ENCODE measurements at regions not wholly inside any gene's neighbourhood (a gene's known extent, or its start where the extent isn't known, plus 50 kb on each side); places are given as distances from the start of the nearest gene placed in this dataset.

DNA sequence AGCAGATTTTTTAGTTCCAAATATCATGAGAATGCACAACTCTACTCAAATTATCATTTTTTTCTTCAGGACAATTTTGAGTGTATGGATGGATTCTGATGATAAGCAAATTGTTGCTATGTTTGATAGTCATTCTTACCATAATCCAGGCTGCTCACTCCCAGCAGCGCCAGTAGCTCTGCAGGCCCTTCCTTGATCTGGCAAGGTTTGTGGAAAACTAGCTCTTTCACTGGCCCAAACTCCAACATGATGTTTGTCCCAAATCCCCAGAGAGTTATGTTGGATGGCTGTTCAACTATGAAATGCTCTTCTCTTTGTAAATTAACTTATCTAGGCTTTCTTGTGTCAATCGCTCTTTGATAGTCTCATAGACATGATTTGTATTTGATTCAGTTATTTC lies 933.7 kb downstream of the DNAJB9 start:
- FAIRE-seq (no peak), DNase-seq (ENCODE audit: insufficient read length, low spot score) (no peak)
- TF ChIP-seq PAX5 (IDR thresholded peaks at IDR 0.05; ENCODE audit: insufficient read depth, low read length, severe bottlenecking) = no peak
- no peak for TF ChIP-seq POU2F2 (IDR thresholded peaks at IDR 0.05; ENCODE audit: low read depth, low read length)
- TF ChIP-seq TAF1 (IDR thresholded peaks at IDR 0.05; ENCODE audit: low read depth, low read length) = no peak
- TF ChIP-seq SPI1 (IDR thresholded peaks at IDR 0.05; ENCODE audit: low read depth, low read length) = no peak
- TF ChIP-seq POLR2AphosphoS5 (IDR thresholded peaks at IDR 0.05; ENCODE audit: low read depth, low read length) = no peak
- no peak for TF ChIP-seq POLR2A (IDR thresholded peaks at IDR 0.05; ENCODE audit: low read depth, low read length)

DNA sequence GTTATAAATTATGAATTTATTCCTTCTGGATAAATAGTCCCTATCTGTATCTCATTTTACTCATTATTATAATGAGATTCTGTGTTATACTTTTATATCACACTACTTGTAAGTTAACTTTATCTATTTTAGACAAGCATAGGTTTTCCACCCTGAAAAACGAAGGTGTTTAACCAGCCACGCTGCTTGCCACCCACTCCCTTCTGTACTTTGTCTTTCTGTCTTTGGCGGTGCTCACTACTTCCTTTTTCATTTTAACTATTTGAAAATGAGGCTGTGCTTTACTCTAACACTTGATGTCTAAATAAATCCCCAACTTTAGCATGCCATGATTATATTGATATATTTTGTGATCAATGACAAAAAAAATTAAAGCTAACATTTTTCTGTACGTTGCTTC lies 952.9 kb downstream of the DNAJB9 start:
- DNase-seq (ENCODE audit: insufficient read length, low spot score) = no peak
- TF ChIP-seq TAF1 (IDR thresholded peaks at IDR 0.05; ENCODE audit: low read depth, low read length) = no peak
- TF ChIP-seq PAX5 (IDR thresholded peaks at IDR 0.05; ENCODE audit: insufficient read depth, low read length, severe bottlenecking) = no peak
- no peak for TF ChIP-seq SPI1 (IDR thresholded peaks at IDR 0.05; ENCODE audit: low read depth, low read length)
- no peak for TF ChIP-seq POU2F2 (IDR thresholded peaks at IDR 0.05; ENCODE audit: low read depth, low read length)
- TF ChIP-seq POLR2AphosphoS5 (IDR thresholded peaks at IDR 0.05; ENCODE audit: low read depth, low read length) = no peak
- no peak for TF ChIP-seq POLR2A (IDR thresholded peaks at IDR 0.05; ENCODE audit: low read depth, low read length)
- FAIRE-seq = no peak

DNA sequence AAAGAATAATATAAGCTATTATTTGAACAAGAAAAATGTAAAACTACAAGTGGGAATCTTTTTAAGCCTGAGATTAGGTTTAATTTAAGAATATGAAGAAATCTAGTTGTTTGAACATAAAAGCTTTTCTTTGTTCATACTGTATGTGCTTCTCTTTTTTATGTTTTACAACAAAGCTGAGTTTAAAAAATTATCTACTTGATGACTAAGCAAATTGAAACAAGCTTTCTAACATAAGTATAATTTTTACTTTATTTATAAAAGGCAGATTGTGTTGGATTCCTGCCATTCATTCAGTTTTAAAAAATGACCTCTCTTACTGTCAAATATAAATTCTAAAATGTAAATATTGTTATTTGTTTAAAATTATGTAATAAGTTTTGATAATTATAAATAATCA lies 958.2 kb downstream of the DNAJB9 start:
- TF ChIP-seq POU2F2 (IDR thresholded peaks at IDR 0.05; ENCODE audit: low read depth, low read length) (no peak), POLR2AphosphoS5 (IDR thresholded peaks at IDR 0.05; ENCODE audit: low read depth, low read length) (no peak), TAF1 (IDR thresholded peaks at IDR 0.05; ENCODE audit: low read depth, low read length) (no peak), POLR2A (IDR thresholded peaks at IDR 0.05; ENCODE audit: low read depth, low read length) (no peak), SPI1 (IDR thresholded peaks at IDR 0.05; ENCODE audit: low read depth, low read length) (no peak), PAX5 (IDR thresholded peaks at IDR 0.05; ENCODE audit: insufficient read depth, low read length, severe bottlenecking) (no peak)
- no peak for DNase-seq (ENCODE audit: insufficient read length, low spot score)
- FAIRE-seq = no peak

DNA sequence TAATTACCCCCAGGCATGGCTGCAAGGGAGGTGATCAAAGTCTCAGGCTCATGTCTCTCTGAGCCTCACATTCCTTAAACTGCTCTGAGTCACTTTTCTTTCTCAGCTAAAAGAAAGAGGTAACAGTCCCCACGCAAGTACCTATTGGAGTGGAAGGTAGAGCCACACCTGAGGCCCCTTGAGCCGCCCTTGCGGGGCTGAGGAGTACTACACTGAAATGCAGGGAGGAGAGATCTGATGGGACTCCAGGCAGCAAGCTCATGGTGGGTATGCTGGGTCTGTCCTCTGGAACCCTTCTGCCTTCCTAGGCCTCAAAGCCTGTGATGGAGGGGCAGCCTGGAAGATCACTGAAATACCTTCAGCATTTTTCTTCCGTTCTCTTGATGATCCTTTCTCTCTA lies 960.0 kb downstream of the DNAJB9 start:
- DNase-seq (ENCODE audit: insufficient read length, low spot score) = no peak
- FAIRE-seq = no peak
- TF ChIP-seq SPI1 (IDR thresholded peaks at IDR 0.05; ENCODE audit: low read depth, low read length) (no peak), PAX5 (IDR thresholded peaks at IDR 0.05; ENCODE audit: insufficient read depth, low read length, severe bottlenecking) (no peak), POU2F2 (IDR thresholded peaks at IDR 0.05; ENCODE audit: low read depth, low read length) (no peak), POLR2A (IDR thresholded peaks at IDR 0.05; ENCODE audit: low read depth, low read length) (no peak), POLR2AphosphoS5 (IDR thresholded peaks at IDR 0.05; ENCODE audit: low read depth, low read length) (no peak)

DNA sequence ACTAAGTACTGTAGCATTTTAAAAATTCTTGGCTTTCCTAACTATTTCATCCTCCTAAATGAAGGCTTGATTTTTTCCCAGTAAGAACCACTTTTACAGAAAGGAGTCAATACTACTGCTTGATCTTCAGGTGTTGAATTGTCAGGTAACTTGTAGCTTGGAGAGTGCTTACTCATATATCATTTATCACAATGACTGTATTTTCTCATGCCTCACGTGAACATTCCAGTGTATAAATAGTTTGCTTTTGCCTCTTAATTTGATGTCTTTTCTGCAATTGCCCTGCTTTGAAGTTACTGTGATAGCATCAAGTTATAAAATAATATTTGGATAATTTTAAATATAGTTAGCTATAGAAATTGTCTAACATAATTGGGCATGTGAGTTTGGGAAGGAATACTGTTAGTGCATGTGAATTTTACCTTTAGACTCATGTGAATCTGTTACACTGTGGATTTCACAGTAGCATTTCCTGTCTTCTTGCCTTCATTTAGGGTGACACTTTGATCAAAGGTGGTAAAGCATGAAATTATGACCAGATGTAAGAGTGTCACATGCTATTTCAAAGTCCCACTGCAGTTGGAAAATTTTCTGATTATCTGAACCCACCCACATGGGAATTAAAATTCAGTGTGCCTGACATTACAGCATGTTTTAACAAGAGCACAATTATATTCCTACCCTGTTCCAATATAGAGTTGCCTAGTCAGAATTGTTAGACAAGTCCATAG lies 962.8 kb downstream of the DNAJB9 start:
- FAIRE-seq = no peak
- no peak for DNase-seq (ENCODE audit: insufficient read length, low spot score)
- TF ChIP-seq PAX5 (IDR thresholded peaks at IDR 0.05; ENCODE audit: insufficient read depth, low read length, severe bottlenecking) = no peak

DNA sequence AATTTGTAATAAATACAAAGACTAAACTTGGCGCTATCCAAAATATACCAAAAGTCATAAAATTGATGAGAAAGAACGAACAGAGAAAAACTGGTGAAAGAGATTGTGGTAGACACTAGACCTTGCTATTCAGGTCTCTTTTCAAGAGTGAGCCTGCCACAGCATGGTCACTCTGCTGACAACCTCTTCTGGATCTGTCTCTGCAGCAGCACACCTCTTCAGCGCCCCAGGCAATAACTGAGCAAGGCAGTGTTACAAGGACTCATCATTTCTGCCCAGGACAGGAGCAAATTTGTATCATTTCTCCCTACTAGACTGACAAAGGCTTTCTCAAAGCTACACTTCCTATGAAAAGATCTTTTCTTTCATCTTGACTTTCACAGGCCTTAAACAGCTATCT lies 976.0 kb downstream of the DNAJB9 start:
- no peak for FAIRE-seq
- DNase-seq (ENCODE audit: insufficient read length, low spot score) = no peak

DNA sequence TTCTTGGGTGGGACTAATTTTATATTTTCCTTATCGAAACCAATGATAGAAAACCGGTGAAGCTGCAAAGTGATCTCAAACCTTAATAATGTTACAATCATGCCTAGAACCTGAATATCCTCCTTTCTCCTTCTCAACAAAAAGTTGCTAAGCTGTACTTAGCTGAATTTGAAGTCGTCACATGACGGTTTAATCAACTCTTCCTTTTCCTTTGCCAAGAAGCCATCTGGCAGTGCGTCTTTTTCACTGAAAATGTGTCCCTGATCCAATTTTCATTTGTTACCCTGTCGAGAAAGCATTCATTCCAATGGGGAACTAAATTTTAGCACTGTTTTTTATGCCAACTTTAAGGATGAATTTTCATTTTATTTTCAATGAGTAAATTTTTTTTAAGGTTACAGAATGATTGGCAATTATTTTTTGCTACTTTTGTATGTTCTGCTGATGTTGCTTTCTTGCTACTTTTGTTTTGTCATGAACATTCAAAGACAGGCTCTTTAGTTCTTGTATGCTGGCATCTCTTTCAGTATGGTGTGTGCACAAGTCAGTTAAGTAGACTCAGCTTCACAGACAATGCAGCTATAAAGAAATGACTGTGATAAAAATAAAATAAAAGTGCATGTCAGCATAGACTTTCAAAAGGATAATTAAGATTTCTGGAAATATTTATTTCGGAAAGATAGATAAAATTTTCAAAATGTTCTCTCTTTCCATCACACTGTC lies 980.0 kb downstream of the DNAJB9 start:
- FAIRE-seq (no peak), DNase-seq (ENCODE audit: insufficient read length, low spot score) (no peak)
- TF ChIP-seq SPI1 (IDR thresholded peaks at IDR 0.05; ENCODE audit: low read depth, low read length) = no peak
- no peak for TF ChIP-seq POLR2AphosphoS5 (IDR thresholded peaks at IDR 0.05; ENCODE audit: low read depth, low read length)
- TF ChIP-seq PAX5 (IDR thresholded peaks at IDR 0.05; ENCODE audit: insufficient read depth, low read length, severe bottlenecking) = no peak
- TF ChIP-seq POU2F2 (IDR thresholded peaks at IDR 0.05; ENCODE audit: low read depth, low read length) = no peak
- TF ChIP-seq TAF1 (IDR thresholded peaks at IDR 0.05; ENCODE audit: low read depth, low read length) = no peak
- TF ChIP-seq POLR2A (IDR thresholded peaks at IDR 0.05; ENCODE audit: low read depth, low read length) = no peak

More for the DNA sequence above, 976.0 kb downstream of the DNAJB9 start:
- TF ChIP-seq SPI1 (IDR thresholded peaks at IDR 0.05; ENCODE audit: low read depth, low read length) (no peak), POU2F2 (IDR thresholded peaks at IDR 0.05; ENCODE audit: low read depth, low read length) (no peak), POLR2AphosphoS5 (IDR thresholded peaks at IDR 0.05; ENCODE audit: low read depth, low read length) (no peak), PAX5 (IDR thresholded peaks at IDR 0.05; ENCODE audit: insufficient read depth, low read length, severe bottlenecking) (no peak), POLR2A (IDR thresholded peaks at IDR 0.05; ENCODE audit: low read depth, low read length) (no peak), TAF1 (IDR thresholded peaks at IDR 0.05; ENCODE audit: low read depth, low read length) (no peak)

DNA sequence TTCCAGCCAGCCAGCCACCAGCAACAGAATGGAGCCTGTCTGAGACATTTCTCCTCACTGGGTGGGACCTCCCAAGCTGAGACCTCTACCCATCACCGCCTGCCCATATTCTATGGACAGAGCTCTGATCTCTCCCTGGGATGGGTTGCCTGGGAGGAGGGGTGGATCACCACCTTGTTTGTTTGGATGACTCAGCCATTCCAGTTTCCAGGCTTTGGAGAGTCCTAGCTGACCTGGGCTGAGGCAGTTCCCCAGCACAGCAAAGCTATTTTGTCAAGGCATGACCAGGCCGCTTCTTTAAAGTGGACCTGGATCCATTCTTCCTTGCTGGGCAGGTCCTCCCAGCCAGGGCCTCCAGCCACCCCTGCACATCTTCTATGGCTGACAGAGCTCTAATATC lies 982.3 kb downstream of the DNAJB9 start:
- DNase-seq (ENCODE audit: insufficient read length, low spot score) (no peak), FAIRE-seq (no peak)
- no peak for TF ChIP-seq PAX5 (IDR thresholded peaks at IDR 0.05; ENCODE audit: insufficient read depth, low read length, severe bottlenecking)
- no peak for TF ChIP-seq POLR2A (IDR thresholded peaks at IDR 0.05; ENCODE audit: low read depth, low read length)

DNA sequence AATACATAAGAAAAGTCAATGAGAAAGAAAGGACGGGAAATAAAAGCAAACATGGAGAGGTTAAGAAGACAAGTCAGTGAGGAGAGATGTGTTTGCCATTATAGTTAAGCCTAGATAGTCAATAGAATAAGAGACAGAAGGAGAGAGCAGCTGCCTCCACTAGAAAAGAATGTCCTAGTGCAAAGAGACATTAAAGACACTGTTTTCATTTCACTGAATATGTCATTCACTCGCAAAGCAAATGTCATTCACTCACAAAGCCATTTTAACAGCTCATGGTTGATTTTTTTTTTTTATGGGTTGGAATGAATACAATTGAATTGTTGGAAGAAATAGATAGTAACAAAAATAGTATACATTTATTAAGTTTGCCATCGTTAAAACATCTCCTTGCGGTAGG lies 1007.6 kb downstream of the DNAJB9 start:
- FAIRE-seq = no peak
- TF ChIP-seq SPI1 (IDR thresholded peaks at IDR 0.05; ENCODE audit: low read depth, low read length) (no peak), POLR2A (IDR thresholded peaks at IDR 0.05; ENCODE audit: low read depth, low read length) (no peak)
- DNase-seq (ENCODE audit: insufficient read length, low spot score) = no peak

DNA sequence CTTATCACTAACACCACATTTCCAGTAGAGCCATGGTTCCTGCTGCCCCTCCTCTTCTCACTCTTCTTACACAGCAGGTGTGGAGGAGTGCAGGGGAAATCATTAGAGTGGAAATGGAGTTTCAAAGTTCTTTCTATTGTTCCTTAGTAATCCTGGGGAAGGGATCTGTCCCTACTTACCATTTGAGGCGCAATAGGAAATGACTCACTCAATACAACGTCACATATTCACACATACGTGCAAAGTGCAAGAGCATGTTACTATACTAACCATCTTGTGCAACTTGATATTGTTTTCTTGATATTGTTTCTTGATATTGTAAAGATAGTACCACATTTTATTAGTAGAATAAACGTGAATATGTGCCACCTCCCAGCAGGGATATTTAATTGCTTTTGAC lies 1010.2 kb downstream of the DNAJB9 start:
- no peak for TF ChIP-seq POLR2A (IDR thresholded peaks at IDR 0.05; ENCODE audit: low read depth, low read length)
- no peak for TF ChIP-seq SPI1 (IDR thresholded peaks at IDR 0.05; ENCODE audit: low read depth, low read length)
- no peak for TF ChIP-seq POLR2AphosphoS5 (IDR thresholded peaks at IDR 0.05; ENCODE audit: low read depth, low read length)
- no peak for TF ChIP-seq TAF1 (IDR thresholded peaks at IDR 0.05; ENCODE audit: low read depth, low read length)
- TF ChIP-seq PAX5 (IDR thresholded peaks at IDR 0.05; ENCODE audit: insufficient read depth, low read length, severe bottlenecking) = no peak
- TF ChIP-seq POU2F2 (IDR thresholded peaks at IDR 0.05; ENCODE audit: low read depth, low read length) = no peak
- DNase-seq (ENCODE audit: insufficient read length, low spot score) = no peak
- FAIRE-seq = no peak

Data from GM12891 (cell line).